SK-N-MC (cell line): ENCODE measurements at regions not wholly inside any gene's neighbourhood (a gene's known extent, or its start where the extent isn't known, plus 50 kb on each side); places are given as distances from the start of the nearest gene placed in this dataset.

Source experiments
- DNase-seq: peaks from one replicate; pipeline ENCODE4 v3.0.0-alpha.2; 2011; ENCODE audit warnings: low read depth, low spot score
- H3K27ac ChIP-seq: fragments of 200-600 bp; sonication (generic); 2 replicates; pipeline ENCODE4 v1.5.1; 2016; ENCODE audit warnings: mixed run types
- H3K36me3 ChIP-seq: fragments of 200-600 bp; sonication (generic); 2 replicates; pipeline ENCODE4 v1.6.1; 2017; ENCODE audit warnings: antibody characterized with exemption, low read length, mixed read lengths; ENCODE audit not compliant: insufficient read depth
- H3K4me3 ChIP-seq: fragments of 200-600 bp; sonication (generic); 2 replicates; pipeline ENCODE4 v1.5.1; 2016
- H3K9ac ChIP-seq: fragments of 200-600 bp; sonication (generic); 2 replicates; pipeline ENCODE4 v1.8.0; 2017; ENCODE audit warnings: mixed run types, mixed read lengths; ENCODE audit not compliant: insufficient read length
- H3K9me3 ChIP-seq: fragments of 200-600 bp; sonication (generic); 2 replicates; pipeline ENCODE4 v1.6.1; 2017; ENCODE audit warnings: low read depth, mild to moderate bottlenecking, antibody characterized with exemption, low read length, moderate library complexity, mixed read lengths
- EZH2 ChIP-seq: fragments of 200-600 bp; sonication (generic); IDR thresholded peaks from one replicate; pipeline ENCODE4 v1.6.1; 2017; ENCODE audit warnings: antibody characterized with exemption
- FOXP2 ChIP-seq: optimal IDR thresholded peaks from 2 replicates; pipeline ENCODE3; 2011; ENCODE audit warnings: mild to moderate bottlenecking, moderate library complexity; ENCODE audit not compliant: insufficient read depth; ENCODE audit errors: extremely low read length, control extremely low read depth
- POLR2AphosphoS5 ChIP-seq: IDR thresholded peaks from 2 replicates; pipeline ENCODE4 v1.6.1; 2012; ENCODE audit warnings: mild to moderate bottlenecking, low read depth, low read length, borderline replicate concordance

DNA sequence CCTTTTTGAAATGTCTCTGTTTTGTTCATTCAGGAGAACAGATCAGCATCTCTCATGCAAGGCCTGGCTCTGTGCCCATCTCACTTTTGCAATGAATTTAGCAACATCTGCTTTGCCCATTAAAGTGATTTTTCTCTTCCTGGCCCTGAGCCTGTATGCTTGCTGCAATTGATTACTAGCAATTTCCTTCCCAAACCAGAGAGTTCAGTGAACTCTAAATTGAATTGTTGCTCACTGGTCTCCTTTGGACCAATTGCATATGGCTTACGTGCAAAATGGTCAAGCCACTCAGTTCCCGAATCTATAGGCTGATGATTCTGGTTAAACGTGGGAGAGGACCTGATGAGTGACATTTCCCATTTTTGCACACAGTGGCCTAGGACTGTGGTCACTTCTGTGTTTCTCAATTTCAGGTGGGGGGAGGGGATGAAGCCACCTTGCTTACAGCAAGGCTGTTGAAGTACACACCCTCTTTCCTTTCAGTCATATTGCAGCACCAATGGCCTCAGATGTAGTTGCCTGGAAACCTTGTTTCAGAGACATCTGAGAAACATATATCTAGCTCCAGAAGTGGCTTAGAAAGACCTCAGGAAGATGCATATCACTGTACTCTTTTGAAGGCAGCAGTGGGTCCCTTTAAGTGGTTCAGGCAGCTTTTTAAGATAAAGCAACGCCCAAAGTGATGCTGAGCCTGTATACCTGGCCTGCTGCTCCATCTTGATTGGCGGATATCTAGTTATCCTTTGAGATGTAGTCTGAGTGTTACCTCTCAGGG is 201.4 kb downstream of the PTEN start:
- no peak overlapping the region for H3K9ac ChIP-seq
- H3K4me3 ChIP-seq, result no peak overlapping the region
- no peaks in the 10 kb centered on the region for H3K36me3 ChIP-seq
- no peak for TF ChIP-seq POLR2AphosphoS5
- no peak for TF ChIP-seq FOXP2
- no peak for TF ChIP-seq EZH2
- no peak overlapping the region for H3K27ac ChIP-seq
- no peaks in the 10 kb centered on the region for H3K9me3 ChIP-seq
- no peak for DNase-seq

DNA sequence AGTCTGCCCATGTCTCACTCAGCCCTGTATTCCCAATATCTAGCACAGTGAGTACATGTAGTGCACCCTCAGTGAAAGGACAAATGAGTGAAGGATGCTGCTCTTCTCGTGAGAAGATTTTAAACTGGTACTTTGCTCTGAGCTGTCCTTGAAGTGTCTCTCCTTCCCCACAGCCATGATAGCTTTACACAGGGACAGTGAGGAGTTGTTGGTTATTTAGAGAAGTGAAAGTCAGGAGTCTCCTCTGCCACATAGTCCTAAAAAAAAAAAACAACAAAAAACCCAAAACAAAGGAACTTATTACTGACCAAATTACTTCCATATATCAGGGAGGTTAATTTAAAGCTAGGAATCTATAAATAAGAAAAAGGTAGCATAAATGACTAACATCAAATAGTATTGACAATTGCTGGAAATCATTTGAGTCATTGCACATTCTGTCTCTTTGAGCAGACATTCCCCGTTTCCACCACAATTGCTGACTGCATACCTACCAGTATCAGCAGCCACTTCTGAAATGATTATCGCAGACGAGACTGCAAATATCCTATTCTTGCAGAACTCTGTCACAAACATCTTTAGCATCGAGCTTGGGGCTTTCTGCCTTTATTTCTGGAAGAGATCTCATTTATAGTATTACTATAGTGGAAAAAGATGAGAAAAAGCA is 202.1 kb downstream of the PTEN start:
- no peaks in the 10 kb centered on the region for H3K9me3 ChIP-seq
- H3K4me3 ChIP-seq, result no peak overlapping the region
- TF ChIP-seq POLR2AphosphoS5, result no peak
- TF ChIP-seq FOXP2, result no peak
- TF ChIP-seq EZH2, result no peak
- no peak overlapping the region for H3K9ac ChIP-seq
- H3K27ac ChIP-seq, result no peak overlapping the region
- no peak for DNase-seq
- no peaks in the 10 kb centered on the region for H3K36me3 ChIP-seq

DNA sequence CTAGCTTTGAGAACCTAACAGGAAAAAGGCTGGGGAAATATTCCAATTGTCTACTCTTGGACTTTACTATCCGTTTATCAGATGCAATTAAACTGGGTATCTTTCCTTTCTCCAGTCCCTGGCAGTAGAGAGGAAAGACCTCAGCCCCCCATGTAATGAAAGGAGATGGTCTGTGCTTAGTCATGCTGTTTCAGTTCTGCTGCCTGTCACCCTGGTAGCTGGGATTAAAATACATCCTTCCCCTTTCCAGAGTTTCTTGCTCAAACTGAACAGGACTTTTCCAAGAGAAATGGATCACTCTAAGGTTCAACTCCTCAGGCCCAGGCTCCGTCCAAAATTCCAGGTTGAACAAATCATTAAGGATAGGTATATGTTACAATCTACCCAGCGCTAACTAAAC is 202.9 kb downstream of the PTEN start:
- Histone ChIP-seq H3K9me3 (no peaks in the 10 kb centered on the region), H3K27ac (no peak overlapping the region), H3K9ac (no peak overlapping the region), H3K4me3 (no peak overlapping the region), H3K36me3 (no peaks in the 10 kb centered on the region)
- DNase-seq, result no peak
- no peak for TF ChIP-seq FOXP2
- TF ChIP-seq EZH2, result no peak
- TF ChIP-seq POLR2AphosphoS5, result no peak

DNA sequence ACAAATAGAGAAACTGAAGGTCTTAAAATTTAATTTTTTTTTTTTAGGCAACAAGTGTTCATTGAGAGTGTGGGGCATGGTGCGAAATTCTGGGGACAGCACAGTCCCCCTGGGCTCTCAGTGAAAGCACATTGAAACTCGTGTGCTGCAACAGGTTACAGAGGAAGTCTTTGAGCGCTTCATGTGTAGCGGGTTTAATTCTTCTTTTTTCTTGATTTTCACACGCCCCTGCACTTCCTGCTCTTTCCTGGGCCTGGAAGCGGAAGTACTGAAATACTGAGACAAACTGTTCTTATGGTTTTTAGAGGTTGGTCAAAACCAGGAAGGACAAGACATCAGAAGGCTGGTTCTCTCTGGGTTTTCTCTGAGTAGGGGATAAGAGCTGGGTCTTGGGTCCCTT is 203.5 kb downstream of the PTEN start:
- H3K4me3 ChIP-seq, result no peak overlapping the region
- DNase-seq, result no peak

DNA sequence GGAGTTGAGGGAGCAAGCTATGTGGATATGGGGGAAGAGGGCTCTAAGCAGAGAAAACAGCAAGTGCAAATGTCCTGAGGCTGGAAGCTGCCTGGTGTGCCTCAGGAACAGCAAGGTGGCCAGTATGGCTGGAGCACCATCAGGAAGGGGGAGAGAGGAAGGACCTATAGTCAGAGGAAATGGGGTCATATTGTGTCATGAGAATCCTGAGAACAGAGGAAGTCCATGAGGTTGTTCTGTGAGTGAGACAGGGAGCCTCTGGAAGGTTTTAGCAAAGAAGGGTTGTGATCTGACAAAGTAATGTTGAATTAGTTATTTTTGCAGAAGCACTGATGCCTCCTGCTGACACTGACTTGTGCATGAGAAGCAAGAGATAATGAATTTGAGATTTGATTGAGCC is 204.3 kb downstream of the PTEN start:
- Histone ChIP-seq H3K27ac (no peak overlapping the region), H3K36me3 (no peaks in the 10 kb centered on the region), H3K4me3 (no peak overlapping the region), H3K9me3 (no peaks in the 10 kb centered on the region), H3K9ac (no peak overlapping the region)
- no peak for DNase-seq
- no peak for TF ChIP-seq FOXP2

More for the DNA sequence above, 203.5 kb downstream of the PTEN start:
- TF ChIP-seq FOXP2, result no peak
- H3K9me3 ChIP-seq, result no peaks in the 10 kb centered on the region
- H3K27ac ChIP-seq, result no peak overlapping the region
- no peaks in the 10 kb centered on the region for H3K36me3 ChIP-seq
- H3K9ac ChIP-seq, result no peak overlapping the region

DNA sequence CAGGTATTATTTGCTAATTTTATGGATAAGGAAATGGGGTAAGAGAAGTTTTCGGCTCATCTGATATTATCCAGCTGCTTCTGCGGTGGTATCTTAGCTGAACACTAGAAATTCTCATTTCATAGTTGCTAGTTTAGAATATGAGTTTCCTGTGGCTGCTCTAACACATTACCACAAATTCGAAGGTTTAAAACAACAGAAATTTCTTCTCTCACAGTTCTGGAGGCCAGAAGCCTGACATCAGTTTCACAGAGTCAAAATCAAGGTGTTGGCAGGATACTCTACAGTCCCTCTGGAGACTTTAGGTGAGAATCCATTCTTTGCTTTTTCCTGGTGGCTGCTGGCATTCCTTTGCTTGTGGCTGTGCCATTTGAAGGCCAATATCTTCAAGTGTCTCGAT is 205.9 kb downstream of the PTEN start:
- DNase-seq, result no peak
- H3K4me3 ChIP-seq, result no peak overlapping the region
- H3K36me3 ChIP-seq, result no peaks in the 10 kb centered on the region
- H3K9ac ChIP-seq, result no peak overlapping the region
- H3K27ac ChIP-seq, result no peak overlapping the region
- H3K9me3 ChIP-seq, result no peaks in the 10 kb centered on the region
- no peak for TF ChIP-seq FOXP2
- TF ChIP-seq POLR2AphosphoS5, result no peak
- TF ChIP-seq EZH2, result no peak

DNA sequence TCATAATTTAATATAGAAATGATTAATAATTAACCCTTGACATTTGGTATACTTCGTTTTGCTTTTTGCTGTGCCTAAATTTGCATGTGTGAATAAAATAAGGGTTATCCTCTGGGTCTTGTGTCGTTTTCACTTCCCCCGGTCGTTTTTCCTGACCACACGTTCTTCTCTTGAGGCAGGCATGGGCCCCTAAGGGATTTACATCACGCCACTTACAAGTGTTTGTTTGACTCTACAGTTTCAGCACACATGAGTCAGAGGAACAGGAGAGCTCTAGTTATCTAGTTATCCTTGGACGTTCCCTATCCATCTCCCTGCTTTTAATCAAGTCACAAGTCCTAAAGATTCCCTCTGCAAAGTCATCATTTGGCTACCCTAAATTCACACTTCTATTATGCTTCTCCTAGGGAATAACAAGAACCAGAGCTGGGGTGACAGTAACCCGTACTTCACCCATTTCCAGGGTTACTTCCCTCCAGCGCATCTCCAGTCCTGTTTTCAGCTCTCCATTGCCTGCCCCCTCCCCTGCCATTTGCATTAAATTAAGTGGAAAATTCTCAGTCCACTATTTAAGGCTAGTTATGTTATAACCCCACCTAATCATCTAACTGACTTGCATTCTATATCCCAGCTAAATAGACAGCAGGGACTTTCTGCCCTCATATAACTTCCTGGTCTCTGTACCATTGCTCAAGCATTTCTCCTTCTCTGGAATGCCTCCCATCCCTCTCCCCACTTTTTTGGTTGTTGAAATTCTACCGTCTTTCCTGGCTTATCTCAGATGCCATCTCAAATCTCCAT is 206.9 kb downstream of the PTEN start:
- H3K9ac ChIP-seq, result no peak overlapping the region
- H3K36me3 ChIP-seq, result no peaks in the 10 kb centered on the region
- DNase-seq, result no peak
- H3K4me3 ChIP-seq, result no peak overlapping the region
- no peak overlapping the region for H3K27ac ChIP-seq
- TF ChIP-seq FOXP2, result no peak
- TF ChIP-seq POLR2AphosphoS5, result no peak
- no peak for TF ChIP-seq EZH2
- no peaks in the 10 kb centered on the region for H3K9me3 ChIP-seq

DNA sequence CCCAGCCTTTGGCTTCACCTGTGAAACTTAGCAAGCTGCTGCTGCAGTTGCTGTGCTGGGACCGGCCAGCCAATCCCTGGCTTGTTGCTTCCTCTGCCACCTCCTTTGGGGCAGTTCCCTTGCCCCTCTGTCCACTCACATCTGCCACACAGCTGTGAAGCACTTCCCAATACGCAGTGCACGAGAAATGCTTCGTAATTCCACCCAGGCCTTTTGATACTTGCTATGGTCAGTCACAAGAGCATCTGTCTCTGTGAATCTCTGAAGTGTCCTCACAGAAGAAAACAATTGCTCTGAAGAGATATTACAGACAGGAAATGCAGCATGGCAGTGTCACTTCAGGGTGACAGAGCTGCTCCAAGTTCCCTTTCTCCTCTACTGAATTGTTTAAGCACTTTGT is 208.5 kb downstream of the PTEN start:
- no peak overlapping the region for H3K27ac ChIP-seq
- H3K9ac ChIP-seq, result no peak overlapping the region
- TF ChIP-seq FOXP2, result no peak
- TF ChIP-seq EZH2, result no peak
- TF ChIP-seq POLR2AphosphoS5, result no peak
- H3K4me3 ChIP-seq, result no peak overlapping the region
- no peak for DNase-seq
- H3K9me3 ChIP-seq, result no peaks in the 10 kb centered on the region
- no peaks in the 10 kb centered on the region for H3K36me3 ChIP-seq

DNA sequence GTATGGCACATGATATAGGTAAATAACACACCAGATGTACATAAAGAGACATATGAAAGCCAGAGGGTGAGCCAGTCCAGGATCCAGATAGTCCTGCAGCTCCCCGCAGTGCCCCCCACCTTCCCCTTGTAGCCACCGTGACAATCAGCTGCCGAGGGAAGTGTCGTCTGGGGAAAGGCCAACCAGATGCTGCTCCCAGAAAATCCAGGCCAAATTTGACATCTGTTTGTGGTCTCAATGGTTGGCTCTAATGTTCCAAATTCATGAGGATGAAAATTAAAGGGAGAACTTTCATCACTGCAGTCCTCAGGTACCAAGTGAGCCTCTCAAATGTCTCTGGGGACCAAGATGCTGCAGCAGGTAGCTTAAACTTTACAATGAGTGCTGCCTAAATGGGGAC is 210.3 kb downstream of the PTEN start:
- DNase-seq, result no peak
- no peak overlapping the region for H3K4me3 ChIP-seq
- H3K9me3 ChIP-seq, result no peaks in the 10 kb centered on the region
- no peak overlapping the region for H3K9ac ChIP-seq
- no peak overlapping the region for H3K27ac ChIP-seq
- H3K36me3 ChIP-seq, result no peaks in the 10 kb centered on the region
- no peak for TF ChIP-seq FOXP2
- no peak for TF ChIP-seq EZH2
- TF ChIP-seq POLR2AphosphoS5, result no peak
